ENCODE measurements at regions not wholly inside any gene's neighbourhood (a gene's known extent, or its start where the extent isn't known, plus 50 kb on each side); places are given as distances from the start of the nearest gene placed in this dataset.

DNA sequence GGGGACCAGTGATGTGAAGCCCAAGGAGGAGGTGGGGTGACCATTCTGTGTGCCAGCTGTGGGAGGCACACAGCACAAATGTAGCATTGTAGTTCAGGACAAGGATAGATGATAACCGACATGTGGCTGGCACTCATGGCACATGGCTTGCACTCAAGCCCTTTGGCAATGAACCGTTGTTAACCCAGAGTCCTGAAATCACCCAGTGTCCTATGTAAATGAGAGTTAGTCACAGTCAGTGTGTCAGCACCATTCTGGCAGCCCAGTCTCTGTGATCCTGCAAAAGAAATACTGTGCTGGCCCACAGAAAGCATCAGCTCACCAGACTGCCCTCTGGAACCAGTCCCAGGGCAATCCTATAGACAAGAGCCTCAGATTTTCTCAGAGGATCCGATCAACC is 339.3 kb downstream of the MID1IP1 start:
- H3K27ac Mint-ChIP-seq, result no peak overlapping the region
- no peak overlapping the region for H3K4me3 Mint-ChIP-seq
- no peaks in the 10 kb centered on the region for H3K4me1 Mint-ChIP-seq
- no peaks in the 10 kb centered on the region for H3K36me3 Mint-ChIP-seq
- H3K9me3 Mint-ChIP-seq, result no peaks in the 10 kb centered on the region
- peaks cover 1 to 12% (median 2%) of the 10 kb centered on the region in 3 donors for H3K27me3 Mint-ChIP-seq (ENCODE audit: low read depth in 3 of 3)
- no peak for DNase-seq

DNA sequence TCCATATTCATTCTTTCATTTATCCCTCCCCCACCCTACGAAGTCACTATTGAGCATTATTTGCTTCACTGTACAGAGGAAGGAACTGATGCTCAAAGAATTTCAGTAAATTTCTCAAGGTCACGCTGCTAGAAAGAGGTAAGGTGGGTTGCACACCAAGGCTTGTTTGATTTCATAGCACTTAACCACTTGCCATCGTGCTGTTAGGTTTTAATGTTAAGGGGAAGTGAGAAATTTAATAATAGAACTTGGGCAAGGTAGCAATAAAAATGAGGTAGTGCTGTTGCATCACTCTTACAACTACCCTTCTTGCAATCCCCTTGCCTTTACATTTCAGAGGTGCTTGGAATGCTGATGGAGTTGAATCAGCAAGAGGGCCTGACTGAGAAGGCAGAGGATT is 343.1 kb downstream of the MID1IP1 start:
- no peak overlapping the region for H3K27ac Mint-ChIP-seq
- DNase-seq, result no peak
- H3K4me1 Mint-ChIP-seq, result no peaks in the 10 kb centered on the region
- no peaks in the 10 kb centered on the region for H3K9me3 Mint-ChIP-seq
- no peak overlapping the region for H3K4me3 Mint-ChIP-seq
- H3K36me3 Mint-ChIP-seq, result no peaks in the 10 kb centered on the region
- peaks cover 3 to 15% (median 5%) of the 10 kb centered on the region in 3 donors for H3K27me3 Mint-ChIP-seq (ENCODE audit: low read depth in 3 of 3)

DNA sequence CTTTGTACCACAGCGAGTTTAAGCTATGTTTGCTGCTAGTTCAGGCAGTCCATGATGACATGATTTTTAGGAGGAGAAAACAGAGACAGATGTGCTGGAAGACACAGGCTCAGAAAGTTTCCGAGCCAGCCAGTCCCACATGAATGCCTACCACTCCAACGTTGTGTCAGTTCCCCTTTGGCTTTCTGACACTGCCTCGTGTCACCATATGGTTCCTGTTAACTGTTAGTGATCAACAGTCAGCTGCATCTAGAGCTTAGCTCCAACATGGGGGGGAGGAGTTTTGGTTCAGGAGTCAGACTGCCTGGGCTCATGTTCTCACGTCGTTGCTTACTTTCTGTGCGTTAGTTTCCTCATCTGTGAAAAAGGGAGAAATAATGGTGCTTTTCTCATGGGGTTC is 343.7 kb downstream of the MID1IP1 start:
- H3K27ac Mint-ChIP-seq, result no peak overlapping the region

DNA sequence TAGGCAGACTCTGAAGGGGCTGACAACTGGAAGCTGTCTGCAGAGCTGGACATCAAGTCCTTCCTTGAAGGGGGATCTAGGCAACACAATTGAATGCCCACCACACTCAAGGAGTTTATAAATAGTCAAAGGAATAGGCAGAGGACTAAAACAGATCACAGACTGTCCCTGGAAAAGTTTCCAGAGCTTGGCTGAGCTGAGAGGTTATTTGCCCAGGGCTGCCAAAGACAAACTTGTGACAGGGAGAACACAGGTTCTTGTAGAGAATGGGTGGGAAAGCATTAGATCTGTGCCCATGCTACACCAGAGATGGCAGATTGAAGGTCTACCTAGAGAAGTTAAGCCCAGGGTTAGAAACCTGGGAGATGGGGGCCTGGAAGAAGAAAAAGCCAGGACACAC is 344.6 kb downstream of the MID1IP1 start:
- no peaks in the 10 kb centered on the region for H3K9me3 Mint-ChIP-seq
- H3K4me1 Mint-ChIP-seq, result no peaks in the 10 kb centered on the region

More for the DNA sequence above, 343.7 kb downstream of the MID1IP1 start:
- Mint-ChIP-seq H3K36me3 (no peaks in the 10 kb centered on the region), H3K4me1 (no peaks in the 10 kb centered on the region), H3K9me3 (no peaks in the 10 kb centered on the region), H3K4me3 (no peak overlapping the region), H3K27me3 (ENCODE audit: low read depth in 3 of 3) (peaks cover 3 to 16% (median 5%) of the 10 kb centered on the region in 3 donors)
- no peak for DNase-seq

DNA sequence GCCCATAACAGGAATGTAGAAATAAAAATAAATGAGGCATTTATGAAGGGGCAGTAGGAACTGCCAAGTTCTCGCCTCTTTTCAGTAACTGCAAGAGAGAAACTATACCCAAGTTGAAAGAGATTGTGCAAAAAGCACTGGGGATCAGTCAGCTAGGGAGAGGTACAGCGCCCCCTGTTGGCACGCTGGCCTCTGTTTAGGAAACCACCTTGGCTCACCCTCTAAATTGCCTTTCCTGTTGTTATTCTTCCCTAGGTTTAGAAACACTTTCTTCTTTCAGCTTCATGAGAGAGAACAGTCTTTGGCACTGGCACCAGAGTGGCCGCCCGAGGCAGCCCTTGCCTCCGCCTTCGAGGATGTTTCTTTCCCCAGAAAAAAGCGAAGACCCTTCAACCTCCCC is 348.5 kb downstream of the MID1IP1 start:
- no peaks in the 10 kb centered on the region for H3K4me1 Mint-ChIP-seq
- H3K36me3 Mint-ChIP-seq, result no peaks in the 10 kb centered on the region
- H3K27ac Mint-ChIP-seq, result no peak overlapping the region
- H3K9me3 Mint-ChIP-seq, result no peaks in the 10 kb centered on the region
- H3K27me3 Mint-ChIP-seq (ENCODE audit: low read depth in 3 of 3), result peaks cover 4 to 12% (median 4%) of the 10 kb centered on the region in 3 donors
- DNase-seq, result peak in 2 of 3 donors; percentile 21
- H3K4me3 Mint-ChIP-seq, result no peak overlapping the region

More for the DNA sequence above, 344.6 kb downstream of the MID1IP1 start:
- Mint-ChIP-seq H3K27ac (no peak overlapping the region), H3K27me3 (ENCODE audit: low read depth in 3 of 3) (peaks cover 3 to 21% (median 5%) of the 10 kb centered on the region in 3 donors), H3K36me3 (no peaks in the 10 kb centered on the region), H3K4me3 (no peak overlapping the region)
- no peak for DNase-seq

DNA sequence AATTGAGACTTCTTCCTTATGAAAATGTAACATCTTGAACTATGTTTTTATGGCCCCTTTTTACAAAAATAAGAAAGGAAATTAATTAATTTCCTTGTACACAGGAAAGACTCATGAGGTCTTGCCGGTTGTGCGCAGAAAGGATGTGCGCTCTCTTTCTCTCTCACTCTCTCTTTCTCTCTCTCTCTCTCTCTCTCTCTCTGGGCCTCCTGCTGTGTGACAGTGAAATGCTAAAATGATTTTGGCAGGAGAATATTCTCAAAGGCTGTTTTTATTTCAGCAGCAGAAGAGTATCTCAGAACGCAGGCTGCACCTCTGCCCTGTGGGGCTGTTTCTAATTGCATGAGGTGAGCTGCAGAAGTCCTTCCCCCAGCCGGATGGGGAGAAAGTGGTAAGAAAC is 349.0 kb downstream of the MID1IP1 start:
- no peak for DNase-seq
- Mint-ChIP-seq H3K27me3 (ENCODE audit: low read depth in 3 of 3) (peaks cover 4 to 12% (median 4%) of the 10 kb centered on the region in 3 donors), H3K27ac (no peak overlapping the region), H3K4me1 (no peaks in the 10 kb centered on the region), H3K9me3 (no peaks in the 10 kb centered on the region), H3K4me3 (no peak overlapping the region), H3K36me3 (no peaks in the 10 kb centered on the region)

DNA sequence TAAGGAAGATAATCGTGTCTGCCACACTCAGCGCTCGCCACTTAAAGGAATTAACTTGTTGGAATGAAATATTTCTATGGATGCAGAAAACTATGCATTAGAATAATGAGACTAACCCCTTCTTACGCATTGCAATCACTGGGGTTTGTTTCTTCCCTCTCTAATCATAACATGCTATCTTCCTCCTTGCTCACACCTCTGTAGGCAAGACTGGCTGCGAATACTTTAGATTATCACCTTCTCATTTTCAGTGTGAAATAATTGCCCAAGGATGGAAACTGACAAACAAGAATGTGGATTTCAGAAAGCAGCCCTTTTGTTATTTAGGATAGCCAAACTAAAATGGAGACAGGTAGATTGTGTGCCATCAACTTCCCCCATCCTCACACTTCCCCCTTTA is 349.4 kb downstream of the MID1IP1 start:
- DNase-seq, result no peak
- H3K9me3 Mint-ChIP-seq, result no peaks in the 10 kb centered on the region
- H3K4me3 Mint-ChIP-seq, result no peak overlapping the region
- no peaks in the 10 kb centered on the region for H3K4me1 Mint-ChIP-seq
- no peaks in the 10 kb centered on the region for H3K36me3 Mint-ChIP-seq
- H3K27ac Mint-ChIP-seq, result no peak overlapping the region
- H3K27me3 Mint-ChIP-seq (ENCODE audit: low read depth in 3 of 3), result peaks cover 4 to 12% (median 4%) of the 10 kb centered on the region in 3 donors

DNA sequence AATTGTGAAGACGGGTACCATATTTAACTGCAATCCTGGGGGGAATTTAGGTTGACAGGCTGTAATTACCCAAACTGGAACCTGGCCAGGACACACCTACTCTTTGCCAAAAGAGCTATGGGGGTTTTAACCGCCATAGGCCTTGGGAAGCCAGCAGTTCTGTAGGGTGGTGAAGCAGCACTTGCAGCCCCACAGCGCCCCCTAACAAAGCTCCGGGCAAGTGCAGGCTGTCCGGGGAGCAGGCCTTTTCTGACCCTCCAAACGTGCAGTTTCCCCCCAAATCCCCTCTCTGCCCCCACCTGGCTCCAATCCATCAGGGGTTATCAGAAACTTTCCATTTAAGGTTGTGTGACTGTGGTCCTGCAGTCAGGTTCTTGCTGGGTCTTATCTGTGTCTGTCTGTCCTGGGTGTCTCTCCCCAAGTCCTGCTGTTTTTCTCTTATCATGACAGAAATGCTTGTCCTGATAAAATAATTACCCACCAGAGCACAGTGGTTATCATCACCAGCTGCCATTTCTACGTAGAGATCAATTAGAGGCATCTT is 350.9 kb downstream of the MID1IP1 start:
- no peak overlapping the region for H3K4me3 Mint-ChIP-seq
- no peak overlapping the region for H3K27ac Mint-ChIP-seq
- H3K27me3 Mint-ChIP-seq (ENCODE audit: low read depth in 3 of 3), result peaks cover 2 to 9% (median 5%) of the 10 kb centered on the region in 3 donors
- no peaks in the 10 kb centered on the region for H3K9me3 Mint-ChIP-seq
- DNase-seq, result peak in 1 of 3 donors; percentile 7
- no peaks in the 10 kb centered on the region for H3K4me1 Mint-ChIP-seq
- H3K36me3 Mint-ChIP-seq, result no peaks in the 10 kb centered on the region

DNA sequence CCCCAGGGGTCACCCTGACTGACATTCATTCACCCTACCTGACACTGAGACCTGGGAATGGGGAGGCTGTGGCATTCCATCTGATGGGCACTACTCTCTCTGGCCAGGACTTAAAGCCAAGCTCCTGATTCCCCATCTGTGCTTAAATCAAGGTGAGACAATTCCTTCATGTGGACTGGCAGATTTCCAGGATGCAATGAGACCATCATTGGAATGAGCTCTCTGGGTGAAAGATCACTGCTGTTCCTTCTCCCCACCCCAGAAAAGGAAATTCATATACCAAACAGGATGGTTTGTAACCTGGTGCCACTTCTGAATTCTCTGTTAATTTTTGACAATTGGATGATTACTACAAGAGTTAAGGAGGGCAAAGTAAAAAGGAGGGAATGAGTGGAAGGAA is 354.8 kb downstream of the MID1IP1 start:
- no peak overlapping the region for H3K4me3 Mint-ChIP-seq
- no peak overlapping the region for H3K27ac Mint-ChIP-seq
- no peaks in the 10 kb centered on the region for H3K4me1 Mint-ChIP-seq
- no peaks in the 10 kb centered on the region for H3K36me3 Mint-ChIP-seq
- H3K9me3 Mint-ChIP-seq, result no peaks in the 10 kb centered on the region
- peaks cover 2 to 8% (median 5%) of the 10 kb centered on the region in 3 donors for H3K27me3 Mint-ChIP-seq (ENCODE audit: low read depth in 3 of 3)
- DNase-seq, result no peak

DNA sequence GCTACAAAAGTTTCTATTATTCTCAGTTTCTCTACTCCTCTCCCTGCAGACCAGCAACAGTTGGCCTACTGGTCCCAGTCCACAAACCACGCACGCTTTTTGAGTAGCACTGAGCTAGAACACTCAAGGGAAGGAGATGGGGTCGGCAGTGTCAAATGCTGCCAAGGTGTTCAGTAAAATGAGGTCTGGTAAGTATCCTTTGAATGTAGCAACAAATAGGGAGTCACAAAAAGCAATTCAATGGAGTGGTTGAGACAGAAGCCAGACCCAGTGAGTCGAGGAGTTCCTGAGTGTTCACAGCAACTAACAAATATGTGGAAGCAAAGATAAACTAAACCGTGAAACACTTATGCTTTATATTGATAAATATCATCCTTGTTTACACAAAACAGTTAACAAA is 355.7 kb downstream of the MID1IP1 start:
- peaks cover 5 to 8% (median 6%) of the 10 kb centered on the region in 3 donors for H3K27me3 Mint-ChIP-seq (ENCODE audit: low read depth in 3 of 3)
- H3K36me3 Mint-ChIP-seq, result no peaks in the 10 kb centered on the region
- H3K4me3 Mint-ChIP-seq, result no peak overlapping the region
- no peaks in the 10 kb centered on the region for H3K9me3 Mint-ChIP-seq
- H3K4me1 Mint-ChIP-seq, result no peaks in the 10 kb centered on the region
- no peak for DNase-seq
- no peak overlapping the region for H3K27ac Mint-ChIP-seq

DNA sequence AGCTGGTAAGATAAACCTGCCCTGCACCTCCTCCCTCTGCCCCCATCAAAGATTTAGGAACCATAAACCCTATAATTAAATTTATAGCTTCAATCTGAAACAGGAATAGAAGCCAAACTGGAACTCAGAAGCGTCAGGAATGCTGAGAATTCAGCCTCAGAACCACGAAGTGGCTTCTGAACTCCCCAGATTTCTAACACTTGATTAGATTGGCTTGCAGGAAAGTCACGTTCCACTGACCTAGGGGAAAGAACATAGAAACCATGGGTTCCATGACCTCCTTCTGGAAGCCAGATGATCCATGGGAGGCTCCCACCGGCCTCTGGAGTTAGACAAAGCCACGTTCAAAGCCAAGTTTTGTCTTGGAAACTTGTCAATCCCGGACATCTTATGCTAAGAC is 356.5 kb downstream of the MID1IP1 start:
- H3K36me3 Mint-ChIP-seq, result no peaks in the 10 kb centered on the region

DNA sequence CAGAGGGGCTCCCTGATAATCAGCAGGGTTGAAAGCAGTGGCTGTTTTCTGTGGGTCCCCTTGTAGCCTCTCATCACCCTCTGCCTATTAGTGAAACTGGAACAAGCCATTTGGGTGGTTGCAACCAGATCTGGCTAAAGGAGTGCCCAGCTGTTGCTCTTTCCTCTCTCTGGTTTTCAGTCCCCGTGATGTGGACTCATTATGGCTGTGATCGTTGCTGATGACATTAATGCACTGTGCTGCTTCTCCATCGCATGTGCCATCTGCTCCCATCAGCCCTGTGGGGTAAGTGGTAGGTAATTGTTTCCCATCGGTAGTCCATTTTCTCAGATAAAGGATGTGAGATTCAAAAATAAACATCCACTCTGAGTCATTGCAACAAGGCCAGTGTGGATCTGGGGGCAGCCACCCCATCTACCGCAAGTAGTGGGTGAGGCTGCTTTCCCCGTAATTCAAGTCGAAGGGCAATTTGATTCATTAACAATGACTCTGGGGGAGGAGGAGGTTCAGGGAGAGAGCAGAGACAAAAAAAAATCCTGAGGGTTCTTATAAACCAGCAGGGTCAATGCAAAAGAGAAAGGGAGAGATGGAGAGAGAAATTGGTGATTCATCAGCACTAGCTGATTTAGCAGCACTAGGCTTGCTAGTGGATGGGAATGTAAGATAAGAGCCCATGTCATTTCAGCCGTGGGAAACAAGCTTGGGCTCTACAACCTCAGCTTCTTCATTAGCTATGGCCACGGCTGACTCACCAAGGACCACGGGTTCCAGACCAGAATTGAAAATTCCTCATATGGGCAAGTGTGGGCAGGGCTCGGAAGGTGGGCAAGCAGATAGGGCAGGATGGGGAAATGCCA is 357.8 kb downstream of the MID1IP1 start:
- H3K9me3 Mint-ChIP-seq, result no peaks in the 10 kb centered on the region
- no peak for DNase-seq
- H3K27me3 Mint-ChIP-seq (ENCODE audit: low read depth in 3 of 3), result peaks cover 5 to 16% (median 10%) of the 10 kb centered on the region in 3 donors
- H3K4me1 Mint-ChIP-seq, result no peaks in the 10 kb centered on the region
- no peaks in the 10 kb centered on the region for H3K36me3 Mint-ChIP-seq
- peak overlapping the region in 2 of 6 donors; percentile 19 to 78 for H3K27ac Mint-ChIP-seq
- no peak overlapping the region for H3K4me3 Mint-ChIP-seq

More for the DNA sequence above, 356.5 kb downstream of the MID1IP1 start:
- Mint-ChIP-seq H3K4me1 (no peaks in the 10 kb centered on the region), H3K27me3 (ENCODE audit: low read depth in 3 of 3) (peaks cover 5 to 8% (median 7%) of the 10 kb centered on the region in 3 donors), H3K9me3 (no peaks in the 10 kb centered on the region), H3K4me3 (no peak overlapping the region), H3K27ac (no peak overlapping the region)
- DNase-seq, result no peak

DNA sequence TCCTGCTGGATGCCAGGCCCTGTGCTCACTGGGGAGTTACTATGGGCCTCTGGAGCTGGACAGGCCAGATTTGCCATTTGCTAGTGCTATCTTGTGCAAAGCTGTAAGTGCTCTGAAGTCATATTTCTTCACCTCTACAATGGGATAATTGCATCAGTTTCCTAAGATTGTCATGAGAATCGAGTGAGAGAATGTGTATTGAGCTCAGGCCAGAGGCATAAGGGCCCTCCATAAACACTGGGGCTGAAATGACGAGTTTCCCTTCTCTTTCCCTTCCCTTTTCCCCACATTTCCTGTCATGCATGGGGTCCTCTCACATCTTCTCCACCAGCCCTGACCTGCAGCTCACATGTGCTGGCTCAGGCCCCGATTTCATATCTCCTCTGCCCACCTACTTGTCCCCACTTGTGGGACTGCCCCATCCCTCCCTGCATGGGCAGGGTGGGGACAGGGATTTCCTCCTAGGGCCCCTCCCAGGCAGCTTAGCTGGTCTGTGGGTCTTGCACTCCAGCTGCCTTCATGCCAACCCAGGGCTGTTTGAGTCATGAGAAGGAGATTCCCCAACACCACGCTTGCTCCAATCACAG is 358.8 kb downstream of the MID1IP1 start:
- no peak overlapping the region for H3K4me3 Mint-ChIP-seq
- H3K4me1 Mint-ChIP-seq, result no peaks in the 10 kb centered on the region
- H3K36me3 Mint-ChIP-seq, result no peaks in the 10 kb centered on the region
- no peak overlapping the region for H3K27ac Mint-ChIP-seq
- no peak for DNase-seq
- no peaks in the 10 kb centered on the region for H3K9me3 Mint-ChIP-seq
- H3K27me3 Mint-ChIP-seq (ENCODE audit: low read depth in 3 of 3), result peaks cover 5 to 22% (median 8%) of the 10 kb centered on the region in 3 donors

DNA sequence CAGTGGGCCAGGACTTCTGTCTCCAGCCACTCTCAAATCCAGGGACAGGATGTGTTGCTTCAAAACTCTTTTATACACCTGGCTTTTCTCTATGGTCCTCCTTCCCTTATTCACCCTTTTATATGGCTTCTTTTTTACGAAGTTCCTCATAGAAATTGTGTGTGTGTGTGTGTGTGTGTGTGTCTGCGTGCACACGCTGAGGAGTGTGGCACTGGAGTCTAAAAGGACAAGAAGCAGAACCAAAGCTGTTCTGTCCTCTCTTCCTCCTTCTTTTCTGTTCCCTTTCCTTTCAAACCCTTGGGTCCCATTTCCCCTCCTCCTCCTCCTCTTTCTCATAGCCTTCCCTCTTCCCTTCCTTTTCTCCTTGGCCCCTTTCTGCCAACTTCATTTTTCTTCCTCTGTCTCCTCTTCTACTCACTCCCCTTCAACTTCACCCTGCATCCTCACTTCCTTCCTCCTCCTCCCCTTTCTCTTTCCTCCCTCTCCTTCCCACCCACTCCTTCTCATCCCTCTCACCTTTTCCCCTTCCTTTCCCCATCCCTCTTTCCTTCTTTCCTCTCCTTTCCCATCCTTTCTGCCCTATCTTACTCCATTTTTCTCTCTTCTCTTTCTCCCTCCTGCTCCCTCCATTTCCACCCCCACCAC is 360.5 kb downstream of the MID1IP1 start:
- no peaks in the 10 kb centered on the region for H3K9me3 Mint-ChIP-seq
- H3K4me1 Mint-ChIP-seq, result no peaks in the 10 kb centered on the region
- no peaks in the 10 kb centered on the region for H3K36me3 Mint-ChIP-seq
- no peak overlapping the region for H3K27ac Mint-ChIP-seq
- DNase-seq, result no peak
- H3K4me3 Mint-ChIP-seq, result no peak overlapping the region
- H3K27me3 Mint-ChIP-seq (ENCODE audit: low read depth in 3 of 3), result peaks cover 3 to 29% (median 8%) of the 10 kb centered on the region in 3 donors

Measured in immature natural killer cell (primary cell).